HEK293 (cell line): ENCODE measurements at regions not wholly inside any gene's neighbourhood (a gene's known extent, or its start where the extent isn't known, plus 50 kb on each side); places are given as distances from the start of the nearest gene placed in this dataset.

Source experiments
- CTCF ChIA-PET: fragments of 350-600 bp; formaldehyde crosslinking; extraction: SDS; loops from one replicate; lab custom pipeline; 2021; ENCODE audit warnings: antibody characterized with exemption; lab: Yijun Ruan, JAX
- POLR2A ChIA-PET: fragments of 300-600 bp; formaldehyde crosslinking; extraction: SDS; loops from one replicate; lab custom pipeline; 2020; ENCODE audit warnings: antibody characterized with exemption, inconsistent platforms; lab: Yijun Ruan, JAX
- H3K27ac ChIP-seq: fragments of 200-500 bp; sonication (Bioruptor generic); 2 replicates; pipeline ENCODE4 v1.5.1; 2014; ENCODE audit warnings: low read depth, low read length, control low read depth, inconsistent platforms; ENCODE audit errors: extremely low read depth
- H3K36me3 ChIP-seq, 2 experiments: fragments of 200-500 bp in 1 of 2; sonication (Bioruptor generic) in 1 of 2; 1 replicate in 1 of 2; 2 replicates in 1 of 2; pipeline ENCODE4 v1.5.1; 2014 to 2017; ENCODE audit warnings: inconsistent platforms in 2 of 2, low read length in 2 of 2; ENCODE audit not compliant: control insufficient read depth in 2 of 2, insufficient read depth in 1 of 2
- H3K4me1 ChIP-seq: fragments of 200-500 bp; sonication (Bioruptor generic); 2 replicates; pipeline ENCODE4 v1.5.1; 2014; ENCODE audit warnings: mild to moderate bottlenecking, low read length, inconsistent platforms; ENCODE audit not compliant: control insufficient read depth, insufficient read depth
- H3K4me3 ChIP-seq: 2 replicates; pipeline ENCODE4 v1.5.1; 2011; ENCODE audit warnings: low read depth, mild to moderate bottlenecking, control low read depth, low read length, moderate library complexity
- H3K9me3 ChIP-seq: fragments of 200-500 bp; sonication (Bioruptor generic); 2 replicates; pipeline ENCODE4 v1.5.1; 2014; ENCODE audit warnings: low read depth, low read length, inconsistent platforms; ENCODE audit not compliant: control insufficient read depth, insufficient read depth
- BCL11A ChIP-seq: fragments of 450-650 bp; formaldehyde crosslinking; IDR thresholded peaks from 2 replicates; pipeline ENCODE4 v1.5.1; 2016; ENCODE audit warnings: low read depth, missing biosample characterization, missing genetic modification characterization
- KLF7 ChIP-seq: fragments of 450-650 bp; formaldehyde crosslinking; IDR thresholded peaks from 2 replicates; pipeline ENCODE4 v1.5.1; 2016; ENCODE audit warnings: missing biosample characterization, missing genetic modification characterization, borderline replicate concordance
- KLF8 ChIP-seq: fragments of 450-650 bp; formaldehyde crosslinking; IDR thresholded peaks from 2 replicates; pipeline ENCODE4 v1.5.1; 2016; ENCODE audit warnings: missing biosample characterization, missing genetic modification characterization
- MZF1 ChIP-seq: fragments of 450-650 bp; formaldehyde crosslinking; IDR thresholded peaks from 2 replicates; pipeline ENCODE4 v1.5.1; 2017; ENCODE audit warnings: missing biosample characterization, missing genetic modification characterization, borderline replicate concordance
- REPIN1 ChIP-seq: fragments of 450-650 bp; formaldehyde crosslinking; IDR thresholded peaks from 2 replicates; pipeline ENCODE4 v1.5.1; 2017; ENCODE audit warnings: missing biosample characterization, missing genetic modification characterization, low read depth
- SETDB1 ChIP-seq: IDR thresholded peaks from one replicate; pipeline ENCODE4 v1.6.1; 2017; ENCODE audit warnings: mild to moderate bottlenecking, low read length, moderate library complexity, mixed read lengths; ENCODE audit not compliant: insufficient read length
- SP7 ChIP-seq: fragments of 450-650 bp; formaldehyde crosslinking; IDR thresholded peaks from 2 replicates; pipeline ENCODE4 v1.5.1; 2016; ENCODE audit warnings: missing biosample characterization, missing genetic modification characterization
- WT1 ChIP-seq: fragments of 450-650 bp; formaldehyde crosslinking; IDR thresholded peaks from 2 replicates; pipeline ENCODE4 v1.5.1; 2016; ENCODE audit warnings: missing biosample characterization, missing genetic modification characterization
- ZNF121 ChIP-seq: fragments of 450-650 bp; formaldehyde crosslinking; IDR thresholded peaks from 2 replicates; pipeline ENCODE4 v1.5.1; 2016; ENCODE audit warnings: missing biosample characterization, missing genetic modification characterization
- ZNF2 ChIP-seq: fragments of 450-650 bp; formaldehyde crosslinking; IDR thresholded peaks from 2 replicates; pipeline ENCODE4 v1.5.1; 2016; ENCODE audit warnings: missing biosample characterization, missing genetic modification characterization
- ZNF221 ChIP-seq: fragments of 450-650 bp; formaldehyde crosslinking; IDR thresholded peaks from 2 replicates; pipeline ENCODE4 v1.5.1; 2017; ENCODE audit warnings: missing biosample characterization, missing genetic modification characterization, borderline replicate concordance
- ZNF248 ChIP-seq: fragments of 450-650 bp; formaldehyde crosslinking; IDR thresholded peaks from 2 replicates; pipeline ENCODE4 v1.5.1; 2017; ENCODE audit warnings: missing biosample characterization, missing genetic modification characterization
- ZNF292 ChIP-seq: fragments of 450-650 bp; formaldehyde crosslinking; IDR thresholded peaks from 2 replicates; pipeline ENCODE4 v1.5.1; 2016; ENCODE audit warnings: low read depth, missing biosample characterization, missing genetic modification characterization, borderline replicate concordance
- ZNF433 ChIP-seq: fragments of 450-650 bp; formaldehyde crosslinking; IDR thresholded peaks from 2 replicates; pipeline ENCODE4 v1.5.1; 2016; ENCODE audit warnings: missing biosample characterization, missing genetic modification characterization, low read depth
- ZNF529 ChIP-seq: fragments of 450-650 bp; formaldehyde crosslinking; IDR thresholded peaks from 2 replicates; pipeline ENCODE4 v1.5.1; 2017; ENCODE audit warnings: missing genetic modification characterization, missing biosample characterization; ENCODE audit not compliant: insufficient replicate concordance
- ZNF549 ChIP-seq: fragments of 450-650 bp; IDR thresholded peaks from 2 replicates; pipeline ENCODE4 v1.5.1; 2018; ENCODE audit warnings: missing biosample characterization, missing genetic modification characterization, mild to moderate bottlenecking, inconsistent platforms, moderate library complexity
- ZNF555 ChIP-seq: fragments of 450-650 bp; formaldehyde crosslinking; conservative IDR thresholded peaks from 2 replicates; pipeline ENCODE4 v1.5.1; 2017; ENCODE audit warnings: missing biosample characterization, mild to moderate bottlenecking, missing genetic modification characterization, inconsistent platforms
- ZNF654 ChIP-seq: fragments of 450-650 bp; formaldehyde crosslinking; IDR thresholded peaks from 2 replicates; pipeline ENCODE4 v1.5.1; 2016; ENCODE audit warnings: low read depth, missing biosample characterization, missing genetic modification characterization
- ZNF664 ChIP-seq: fragments of 450-650 bp; formaldehyde crosslinking; IDR thresholded peaks from 2 replicates; pipeline ENCODE4 v1.5.1; 2016; ENCODE audit warnings: missing biosample characterization, missing genetic modification characterization
- ZNF785 ChIP-seq: fragments of 450-650 bp; formaldehyde crosslinking; IDR thresholded peaks from 2 replicates; pipeline ENCODE4 v1.5.1; 2016; ENCODE audit warnings: missing biosample characterization, missing genetic modification characterization
- TF ChIP-seq, protein P1 (sequence below): fragments of 450-650 bp; formaldehyde crosslinking; optimal IDR thresholded peaks from 2 replicates; pipeline ENCODE3; 2016; ENCODE audit warnings: missing biosample characterization, mild to moderate bottlenecking, missing genetic modification characterization
- TF ChIP-seq, protein P2 (sequence below): fragments of 450-650 bp; formaldehyde crosslinking; IDR thresholded peaks from 2 replicates; pipeline ENCODE4 v1.5.1; 2016; ENCODE audit warnings: missing biosample characterization, missing genetic modification characterization
- TF ChIP-seq, protein P3 (sequence below): fragments of 450-650 bp; formaldehyde crosslinking; IDR thresholded peaks from 2 replicates; pipeline ENCODE4 v1.5.0; 2017; ENCODE audit warnings: missing biosample characterization, missing genetic modification characterization, borderline replicate concordance

DNA sequence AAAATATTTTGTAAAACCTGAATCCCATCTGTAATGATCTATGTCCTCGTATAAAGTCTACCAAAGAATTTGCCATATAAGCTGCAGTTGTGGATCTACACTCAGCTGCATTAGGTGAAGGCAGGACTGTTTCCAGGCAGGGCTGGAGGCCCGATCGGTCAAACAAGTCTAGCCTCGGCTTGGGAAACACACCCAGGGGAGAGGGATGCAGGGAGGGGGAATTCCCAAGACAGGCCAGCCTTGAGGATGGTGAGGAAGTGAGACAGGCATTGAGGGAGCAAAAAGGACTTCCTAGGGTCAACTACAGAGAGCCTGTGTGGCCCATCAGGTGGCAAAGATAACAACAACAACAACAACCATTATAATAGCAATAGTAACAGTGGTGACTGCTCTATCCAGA lies 174.1 kb upstream of the FSTL4 start:
- CTCF ChIA-PET = interaction anchor here (0.7 kb wide), 1 partner anchor 8 kb away, joined by 4 read pairs; no protein-coding TSS in a partner anchor
- POLR2A ChIA-PET = no interaction called here
- no peaks in the 10 kb centered on the region for H3K9me3 ChIP-seq
- no peaks in the 10 kb centered on the region for H3K36me3 ChIP-seq
- H3K4me3 ChIP-seq = no peak overlapping the region
- H3K27ac ChIP-seq = no peak overlapping the region
- no peaks in the 10 kb centered on the region for H3K4me1 ChIP-seq
- TF ChIP-seq ZNF654 (tag by site-specific recombination) = no peak
- no peak for TF ChIP-seq SETDB1
- TF ChIP-seq, protein P1, sequence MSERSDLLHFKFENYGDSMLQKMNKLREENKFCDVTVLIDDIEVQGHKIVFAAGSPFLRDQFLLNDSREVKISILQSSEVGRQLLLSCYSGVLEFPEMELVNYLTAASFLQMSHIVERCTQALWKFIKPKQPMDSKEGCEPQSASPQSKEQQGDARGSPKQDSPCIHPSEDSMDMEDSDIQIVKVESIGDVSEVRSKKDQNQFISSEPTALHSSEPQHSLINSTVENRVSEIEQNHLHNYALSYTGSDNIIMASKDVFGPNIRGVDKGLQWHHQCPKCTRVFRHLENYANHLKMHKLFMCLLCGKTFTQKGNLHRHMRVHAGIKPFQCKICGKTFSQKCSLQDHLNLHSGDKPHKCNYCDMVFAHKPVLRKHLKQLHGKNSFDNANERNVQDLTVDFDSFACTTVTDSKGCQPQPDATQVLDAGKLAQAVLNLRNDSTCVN (tag by site-specific recombination) = no peak
- no peak for TF ChIP-seq ZNF785 (tag by site-specific recombination)
- no peak for TF ChIP-seq ZNF292 (tag by site-specific recombination)
- no peak for TF ChIP-seq ZNF2 (tag by site-specific recombination)
- TF ChIP-seq REPIN1 (tag by site-specific recombination) = no peak
- no peak for TF ChIP-seq SP7 (tag by site-specific recombination)
- no peak for TF ChIP-seq ZNF664 (tag by site-specific recombination)
- TF ChIP-seq BCL11A (tag by site-specific recombination) = no peak
- TF ChIP-seq ZNF529 (tag by site-specific recombination) = no peak
- no peak for TF ChIP-seq KLF7 (tag by site-specific recombination)
- TF ChIP-seq ZNF248 (tag by site-specific recombination) = no peak
- no peak for TF ChIP-seq ZNF121
- no peak for TF ChIP-seq MZF1 (tag by site-specific recombination)
- no peak for TF ChIP-seq ZNF221 (tag by site-specific recombination)
- TF ChIP-seq, protein P2, sequence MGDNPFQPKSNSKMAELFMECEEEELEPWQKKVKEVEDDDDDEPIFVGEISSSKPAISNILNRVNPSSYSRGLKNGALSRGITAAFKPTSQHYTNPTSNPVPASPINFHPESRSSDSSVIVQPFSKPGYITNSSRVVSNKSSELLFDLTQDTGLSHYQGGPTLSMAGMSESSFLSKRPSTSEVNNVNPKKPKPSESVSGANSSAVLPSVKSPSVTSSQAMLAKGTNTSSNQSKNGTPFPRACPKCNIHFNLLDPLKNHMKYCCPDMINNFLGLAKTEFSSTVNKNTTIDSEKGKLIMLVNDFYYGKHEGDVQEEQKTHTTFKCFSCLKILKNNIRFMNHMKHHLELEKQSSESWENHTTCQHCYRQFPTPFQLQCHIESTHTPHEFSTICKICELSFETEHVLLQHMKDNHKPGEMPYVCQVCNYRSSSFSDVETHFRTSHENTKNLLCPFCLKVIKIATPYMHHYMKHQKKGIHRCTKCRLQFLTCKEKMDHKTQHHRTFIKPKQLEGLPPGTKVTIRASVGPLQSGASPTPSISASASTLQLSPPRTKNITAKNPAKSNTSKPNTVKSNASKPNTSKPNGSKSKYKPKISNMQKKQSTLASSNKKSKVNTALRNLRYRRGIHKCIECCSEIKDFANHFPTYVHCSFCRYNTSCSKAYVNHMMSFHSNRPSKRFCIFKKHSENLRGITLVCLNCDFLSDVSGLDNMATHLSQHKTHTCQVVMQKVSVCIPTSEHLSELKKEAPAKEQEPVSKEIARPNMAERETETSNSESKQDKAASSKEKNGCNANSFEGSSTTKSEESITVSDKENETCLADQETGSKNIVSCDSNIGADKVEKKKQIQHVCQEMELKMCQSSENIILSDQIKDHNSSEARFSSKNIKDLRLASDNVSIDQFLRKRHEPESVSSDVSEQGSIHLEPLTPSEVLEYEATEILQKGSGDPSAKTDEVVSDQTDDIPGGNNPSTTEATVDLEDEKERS (tag by site-specific recombination) = no peak
- TF ChIP-seq ZNF433 (tag by site-specific recombination) = no peak
- no peak for TF ChIP-seq WT1 (tag by site-specific recombination)

DNA sequence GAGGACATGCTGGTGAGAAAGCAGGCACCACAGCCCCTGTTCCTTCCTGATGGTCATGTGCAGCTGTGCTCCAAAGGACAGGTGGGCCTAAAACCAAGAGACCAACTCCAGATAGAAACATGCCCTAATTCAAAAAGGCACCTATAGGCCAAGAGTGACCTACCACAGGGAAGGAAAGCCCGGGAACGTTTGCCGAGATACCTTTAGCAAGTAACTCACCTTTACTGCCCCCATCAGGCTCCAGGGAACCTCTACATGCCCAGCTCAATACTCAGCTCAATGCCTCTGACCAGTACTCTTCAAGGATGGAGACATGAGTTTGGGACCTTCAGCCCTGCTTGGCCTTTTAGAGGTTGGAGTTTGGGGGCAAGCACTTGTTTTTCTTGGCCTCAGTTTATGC lies 172.8 kb upstream of the FSTL4 start:
- Histone ChIP-seq H3K4me3 (no peak overlapping the region), H3K9me3 (no peaks in the 10 kb centered on the region), H3K36me3 (no peaks in the 10 kb centered on the region), H3K4me1 (no peaks in the 10 kb centered on the region), H3K27ac (no peak overlapping the region)
- TF ChIP-seq ZNF549 (tag by site-specific recombination) (no peak), ZNF555 (tag by site-specific recombination) (no peak), KLF8 (tag by site-specific recombination) (no peak)
- TF ChIP-seq, protein P3, sequence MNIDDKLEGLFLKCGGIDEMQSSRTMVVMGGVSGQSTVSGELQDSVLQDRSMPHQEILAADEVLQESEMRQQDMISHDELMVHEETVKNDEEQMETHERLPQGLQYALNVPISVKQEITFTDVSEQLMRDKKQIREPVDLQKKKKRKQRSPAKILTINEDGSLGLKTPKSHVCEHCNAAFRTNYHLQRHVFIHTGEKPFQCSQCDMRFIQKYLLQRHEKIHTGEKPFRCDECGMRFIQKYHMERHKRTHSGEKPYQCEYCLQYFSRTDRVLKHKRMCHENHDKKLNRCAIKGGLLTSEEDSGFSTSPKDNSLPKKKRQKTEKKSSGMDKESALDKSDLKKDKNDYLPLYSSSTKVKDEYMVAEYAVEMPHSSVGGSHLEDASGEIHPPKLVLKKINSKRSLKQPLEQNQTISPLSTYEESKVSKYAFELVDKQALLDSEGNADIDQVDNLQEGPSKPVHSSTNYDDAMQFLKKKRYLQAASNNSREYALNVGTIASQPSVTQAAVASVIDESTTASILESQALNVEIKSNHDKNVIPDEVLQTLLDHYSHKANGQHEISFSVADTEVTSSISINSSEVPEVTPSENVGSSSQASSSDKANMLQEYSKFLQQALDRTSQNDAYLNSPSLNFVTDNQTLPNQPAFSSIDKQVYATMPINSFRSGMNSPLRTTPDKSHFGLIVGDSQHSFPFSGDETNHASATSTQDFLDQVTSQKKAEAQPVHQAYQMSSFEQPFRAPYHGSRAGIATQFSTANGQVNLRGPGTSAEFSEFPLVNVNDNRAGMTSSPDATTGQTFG (tag by site-specific recombination) = no peak
- CTCF ChIA-PET = interaction anchor here (0.6 to 0.7 kb wide), 2 partner anchors 9 to 481 kb away, joined by 4 read pairs; no protein-coding TSS in a partner anchor
- POLR2A ChIA-PET = no interaction called here
